ENCODE measurements at regions not wholly inside any gene's neighbourhood (a gene's known extent, or its start where the extent isn't known, plus 50 kb on each side); places are given as distances from the start of the nearest gene placed in this dataset.

DNA sequence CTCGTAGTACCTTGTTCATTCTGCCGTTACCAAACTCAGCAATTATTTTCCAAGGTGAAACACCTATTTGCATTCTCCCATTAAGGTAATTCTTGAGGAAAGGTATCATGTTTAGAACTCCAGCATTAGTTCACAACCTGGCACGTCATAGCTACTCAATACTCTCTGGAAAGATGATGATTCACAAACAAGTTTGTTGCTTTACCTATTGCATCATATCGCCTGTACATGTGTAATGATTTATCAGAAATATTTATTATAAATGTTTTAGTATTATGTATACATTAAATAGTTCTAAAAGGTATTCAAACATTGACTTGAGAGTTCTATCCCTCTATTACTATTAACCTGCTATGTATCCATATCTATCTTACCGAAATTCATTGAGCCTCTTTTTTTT is 658.3 kb upstream of the PITX2 start:
- TF ChIP-seq, protein P1, sequence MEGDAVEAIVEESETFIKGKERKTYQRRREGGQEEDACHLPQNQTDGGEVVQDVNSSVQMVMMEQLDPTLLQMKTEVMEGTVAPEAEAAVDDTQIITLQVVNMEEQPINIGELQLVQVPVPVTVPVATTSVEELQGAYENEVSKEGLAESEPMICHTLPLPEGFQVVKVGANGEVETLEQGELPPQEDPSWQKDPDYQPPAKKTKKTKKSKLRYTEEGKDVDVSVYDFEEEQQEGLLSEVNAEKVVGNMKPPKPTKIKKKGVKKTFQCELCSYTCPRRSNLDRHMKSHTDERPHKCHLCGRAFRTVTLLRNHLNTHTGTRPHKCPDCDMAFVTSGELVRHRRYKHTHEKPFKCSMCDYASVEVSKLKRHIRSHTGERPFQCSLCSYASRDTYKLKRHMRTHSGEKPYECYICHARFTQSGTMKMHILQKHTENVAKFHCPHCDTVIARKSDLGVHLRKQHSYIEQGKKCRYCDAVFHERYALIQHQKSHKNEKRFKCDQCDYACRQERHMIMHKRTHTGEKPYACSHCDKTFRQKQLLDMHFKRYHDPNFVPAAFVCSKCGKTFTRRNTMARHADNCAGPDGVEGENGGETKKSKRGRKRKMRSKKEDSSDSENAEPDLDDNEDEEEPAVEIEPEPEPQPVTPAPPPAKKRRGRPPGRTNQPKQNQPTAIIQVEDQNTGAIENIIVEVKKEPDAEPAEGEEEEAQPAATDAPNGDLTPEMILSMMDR (IDR thresholded peaks at IDR 0.05; ENCODE audit: unreplicated experiment), result no peak
- Mint-ChIP-seq H3K4me1 (no peaks in the 10 kb centered on the region), H3K27me3 (ENCODE audit: low read depth) (no peaks in the 10 kb centered on the region), H3K4me3 (no peak overlapping the region), H3K36me3 (no peaks in the 10 kb centered on the region), H3K9me3 (peaks cover 14% of the 10 kb centered on the region), H3K27ac (no peak overlapping the region)
- no peak for DNase-seq (ENCODE audit: low spot score in 2 of 2, unreplicated experiment in 2 of 2)

DNA sequence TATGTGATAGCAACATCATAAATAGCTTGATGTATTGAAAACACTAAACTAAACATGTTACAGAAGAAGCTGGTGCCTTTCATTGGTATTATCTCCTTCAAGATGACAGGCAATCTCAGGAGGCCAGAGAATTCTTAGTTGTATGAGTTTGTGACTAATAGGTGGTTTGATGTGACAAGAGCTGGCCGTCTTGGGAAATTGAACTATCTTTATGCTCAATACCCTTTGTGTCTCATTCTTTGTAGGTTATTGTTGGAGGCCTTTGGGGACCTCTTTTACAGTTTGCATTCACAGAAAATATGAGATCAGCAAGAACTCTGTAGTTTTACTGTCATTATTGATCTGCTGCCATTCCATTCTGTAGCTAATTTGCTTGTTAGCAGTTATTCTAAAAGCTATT is 659.2 kb upstream of the PITX2 start:
- TF ChIP-seq, protein P1 (IDR thresholded peaks at IDR 0.05; ENCODE audit: unreplicated experiment), result no peak
- H3K9me3 Mint-ChIP-seq, result peaks cover 14% of the 10 kb centered on the region
- no peaks in the 10 kb centered on the region for H3K27me3 Mint-ChIP-seq (ENCODE audit: low read depth)
- H3K4me3 Mint-ChIP-seq, result no peak overlapping the region
- no peaks in the 10 kb centered on the region for H3K36me3 Mint-ChIP-seq
- H3K4me1 Mint-ChIP-seq, result no peaks in the 10 kb centered on the region
- no peak overlapping the region for H3K27ac Mint-ChIP-seq
- no peak for DNase-seq (ENCODE audit: low spot score in 2 of 2, unreplicated experiment in 2 of 2)

GRCh38 chr4:111283066-111283677 is 660.3 kb upstream of the PITX2 start:
- TF ChIP-seq, protein P1 (IDR thresholded peaks at IDR 0.05; ENCODE audit: unreplicated experiment), result peak; percentile 93
- Mint-ChIP-seq H3K9me3 (peaks cover 8% of the 10 kb centered on the region), H3K27me3 (ENCODE audit: low read depth) (no peaks in the 10 kb centered on the region), H3K4me1 (peaks cover 6% of the 10 kb centered on the region), H3K27ac (no peak overlapping the region), H3K4me3 (no peak overlapping the region), H3K36me3 (no peaks in the 10 kb centered on the region)
- peak; percentile 42 to 71 for DNase-seq (ENCODE audit: low spot score in 2 of 2, unreplicated experiment in 2 of 2)

GRCh38 chr4:111296466-111296865 is 673.6 kb upstream of the PITX2 start:
- Mint-ChIP-seq H3K4me3 (no peak overlapping the region), H3K27me3 (ENCODE audit: low read depth) (no peaks in the 10 kb centered on the region), H3K4me1 (peaks cover 3% of the 10 kb centered on the region), H3K9me3 (peaks cover 40% of the 10 kb centered on the region), H3K27ac (no peak overlapping the region), H3K36me3 (peaks cover 4% of the 10 kb centered on the region)
- TF ChIP-seq, protein P1 (IDR thresholded peaks at IDR 0.05; ENCODE audit: unreplicated experiment), result no peak
- no peak for DNase-seq (ENCODE audit: low spot score in 2 of 2, unreplicated experiment in 2 of 2)

- Mint-ChIP-seq H3K36me3 (peaks cover 7% of the 10 kb centered on the region), H3K27me3 (ENCODE audit: low read depth) (no peaks in the 10 kb centered on the region), H3K9me3 (peaks cover 40% of the 10 kb centered on the region), H3K27ac (no peak overlapping the region), H3K4me1 (no peaks in the 10 kb centered on the region), H3K4me3 (no peak overlapping the region)
- TF ChIP-seq, protein P1 (IDR thresholded peaks at IDR 0.05; ENCODE audit: unreplicated experiment), result no peak
- DNase-seq (ENCODE audit: low spot score in 2 of 2, unreplicated experiment in 2 of 2), result no peak
These were observed 680.9 kb upstream of the PITX2 start for GRCh38 chr4:111303806-111304205.

- H3K27ac Mint-ChIP-seq, result peak overlapping the region; percentile 78
These were observed 700.6 kb upstream of the PITX2 start for GRCh38 chr4:111323496-111323895.

More at GRCh38 chr4:111323496-111323895, 700.6 kb upstream of the PITX2 start:
- DNase-seq (ENCODE audit: low spot score in 2 of 2, unreplicated experiment in 2 of 2), result no peak
- Mint-ChIP-seq H3K36me3 (no peaks in the 10 kb centered on the region), H3K9me3 (no peaks in the 10 kb centered on the region), H3K27me3 (ENCODE audit: low read depth) (no peaks in the 10 kb centered on the region), H3K4me1 (peaks cover 18% of the 10 kb centered on the region), H3K4me3 (no peak overlapping the region)
- TF ChIP-seq, protein P1 (IDR thresholded peaks at IDR 0.05; ENCODE audit: unreplicated experiment), result no peak
